WTC11 (cell line): ENCODE measurements at regions not wholly inside any gene's neighbourhood (a gene's known extent, or its start where the extent isn't known, plus 50 kb on each side); places are given as distances from the start of the nearest gene placed in this dataset.

Experiments
- ATAC-seq: fragments of 200-7000 bp; cut with Tn5 transposase; 2 replicates; pipeline ENCODE4 v1.10.0; 2021; ENCODE audit warnings: mild to moderate bottlenecking, moderate library complexity
- CTCF ChIA-PET: fragments of 300-600 bp; sonication (Branson Sonifier 250); formaldehyde crosslinking; loops from one replicate; lab custom pipeline; 2021; ENCODE audit warnings: antibody characterized with exemption; lab: Charles Lee
- POLR2A ChIA-PET: fragments of 350-600 bp; sonication (Branson Sonifier 250); formaldehyde crosslinking; loops from one replicate; lab custom pipeline; 2021; ENCODE audit warnings: antibody characterized with exemption; lab: Charles Lee
- DNase-seq: peaks from one replicate; pipeline ENCODE4 v3.0.0; 2021; ENCODE audit warnings: low spot score
- H3K27ac Mint-ChIP-seq: 2 replicates; pipeline ENCODE4 v1.8.0; 2021; ENCODE audit warnings: mixed read lengths
- H3K27me3 Mint-ChIP-seq: 2 replicates; pipeline ENCODE4 v1.8.0; 2021; ENCODE audit warnings: low read depth, mild to moderate bottlenecking, moderate library complexity, mixed read lengths
- H3K36me3 Mint-ChIP-seq: 2 replicates; pipeline ENCODE4 v1.8.0; 2021; ENCODE audit warnings: mixed read lengths
- H3K4me1 Mint-ChIP-seq: 2 replicates; pipeline ENCODE4 v1.8.0; 2022; ENCODE audit warnings: mixed read lengths
- H3K4me3 Mint-ChIP-seq: 2 replicates; pipeline ENCODE4 v1.8.0; 2021; ENCODE audit warnings: mild to moderate bottlenecking, moderate library complexity, mixed read lengths
- H3K9me3 Mint-ChIP-seq: 2 replicates; pipeline ENCODE4 v1.8.0; 2021; ENCODE audit warnings: mixed read lengths
- CBFB ChIP-seq: sonication (generic); formaldehyde crosslinking; IDR thresholded peaks from 2 replicates; pipeline ENCODE4 v1.8.1; 2022; ENCODE audit warnings: mild to moderate bottlenecking, low read depth, missing genetic modification reagents
- CREB1 ChIP-seq: sonication (generic); formaldehyde crosslinking; IDR thresholded peaks from 2 replicates; pipeline ENCODE4 v1.8.0; 2023; ENCODE audit warnings: mild to moderate bottlenecking, missing genetic modification reagents
- GRHL2 ChIP-seq: fragments of 250-450 bp; sonication (Bioruptor Pico); IDR thresholded peaks from 2 replicates; pipeline ENCODE4 v1.8.0; 2022; ENCODE audit warnings: mild to moderate bottlenecking, moderate library complexity; ENCODE audit not compliant: insufficient replicate concordance, severe bottlenecking
- GTF2I ChIP-seq: fragments of 250-450 bp; sonication (Bioruptor Pico); conservative IDR thresholded peaks from 2 replicates; pipeline ENCODE4 v1.4.0; 2021; ENCODE audit warnings: mild to moderate bottlenecking
- HMGA2 ChIP-seq: fragments of 250-450 bp; sonication (Bioruptor Pico); IDR thresholded peaks from 2 replicates; pipeline ENCODE4 v1.4.0; 2021; ENCODE audit warnings: mild to moderate bottlenecking, moderate library complexity
- MXD4 ChIP-seq: fragments of 250-450 bp; sonication (Bioruptor Pico); IDR thresholded peaks from 2 replicates; pipeline ENCODE4 v1.8.0; 2021; ENCODE audit warnings: mild to moderate bottlenecking, moderate library complexity, borderline replicate concordance
- MYBL2 ChIP-seq: sonication (generic); formaldehyde crosslinking; IDR thresholded peaks from 2 replicates; pipeline ENCODE4 v1.8.1; 2023; ENCODE audit warnings: mild to moderate bottlenecking, moderate library complexity, missing genetic modification reagents
- NFE2L1 ChIP-seq: sonication (generic); formaldehyde crosslinking; IDR thresholded peaks from 2 replicates; pipeline ENCODE4 v1.8.1; 2023; ENCODE audit warnings: missing genetic modification reagents
- NR3C1 ChIP-seq: sonication (generic); formaldehyde crosslinking; conservative IDR thresholded peaks from 2 replicates; pipeline ENCODE4 v1.8.1; 2023; ENCODE audit warnings: low read depth, mild to moderate bottlenecking, missing genetic modification reagents
- PRDM15 ChIP-seq: sonication (generic); formaldehyde crosslinking; IDR thresholded peaks from 2 replicates; pipeline ENCODE4 v1.8.0; 2022; ENCODE audit warnings: missing genetic modification reagents
- SMAD4 ChIP-seq: sonication (generic); formaldehyde crosslinking; IDR thresholded peaks from 2 replicates; pipeline ENCODE4 v1.8.0; 2022; ENCODE audit warnings: mild to moderate bottlenecking, missing genetic modification reagents
- SOX15 ChIP-seq: fragments of 250-450 bp; sonication (Bioruptor Pico); IDR thresholded peaks from 2 replicates; pipeline ENCODE4 v1.9.0; 2021; ENCODE audit warnings: mild to moderate bottlenecking
- ZNF138 ChIP-seq: sonication (generic); formaldehyde crosslinking; conservative IDR thresholded peaks from 2 replicates; pipeline ENCODE4 v1.8.1; 2022; ENCODE audit warnings: mild to moderate bottlenecking, moderate library complexity, missing genetic modification reagents
- ZNF263 ChIP-seq: sonication (generic); formaldehyde crosslinking; IDR thresholded peaks from 2 replicates; pipeline ENCODE4 v1.8.1; 2022; ENCODE audit warnings: low read depth, mild to moderate bottlenecking, moderate library complexity, missing genetic modification reagents
- ZNF423 ChIP-seq: fragments of 250-450 bp; sonication (Bioruptor Pico); IDR thresholded peaks from 2 replicates; pipeline ENCODE4 v2.1.2; 2022; ENCODE audit warnings: mild to moderate bottlenecking, moderate library complexity
- ZNF671 ChIP-seq: fragments of 250-450 bp; sonication (Bioruptor Pico); IDR thresholded peaks from 2 replicates; pipeline ENCODE4 v1.8.0; 2021; ENCODE audit warnings: mild to moderate bottlenecking
- TF ChIP-seq, protein P1 (sequence below): fragments of 250-450 bp; sonication (Bioruptor Pico); IDR thresholded peaks from 2 replicates; pipeline ENCODE4 v1.9.0; 2021; ENCODE audit warnings: mild to moderate bottlenecking
- TF ChIP-seq, protein P2 (sequence below): sonication (generic); formaldehyde crosslinking; conservative IDR thresholded peaks from 2 replicates; pipeline ENCODE4 v1.8.1; 2022; ENCODE audit warnings: mild to moderate bottlenecking, missing genetic modification reagents
- TF ChIP-seq, protein P3 (sequence below): fragments of 250-450 bp; sonication (Bioruptor Pico); IDR thresholded peaks from 2 replicates; pipeline ENCODE4 v1.8.0; 2021; ENCODE audit warnings: mild to moderate bottlenecking
- TF ChIP-seq, protein P4 (sequence below): sonication (generic); formaldehyde crosslinking; IDR thresholded peaks from 2 replicates; pipeline ENCODE4 v1.8.1; 2022; ENCODE audit warnings: low read depth, mild to moderate bottlenecking, moderate library complexity, missing genetic modification reagents, borderline replicate concordance
- TF ChIP-seq, protein P5 (sequence below): sonication (generic); formaldehyde crosslinking; IDR thresholded peaks from 2 replicates; pipeline ENCODE4 v1.8.1; 2023; ENCODE audit warnings: mild to moderate bottlenecking, missing genetic modification reagents, borderline replicate concordance
- TF ChIP-seq, protein P6 (sequence below): sonication (generic); formaldehyde crosslinking; IDR thresholded peaks from 2 replicates; pipeline ENCODE4 v1.8.0; 2022; ENCODE audit warnings: mild to moderate bottlenecking, missing genetic modification reagents

DNA sequence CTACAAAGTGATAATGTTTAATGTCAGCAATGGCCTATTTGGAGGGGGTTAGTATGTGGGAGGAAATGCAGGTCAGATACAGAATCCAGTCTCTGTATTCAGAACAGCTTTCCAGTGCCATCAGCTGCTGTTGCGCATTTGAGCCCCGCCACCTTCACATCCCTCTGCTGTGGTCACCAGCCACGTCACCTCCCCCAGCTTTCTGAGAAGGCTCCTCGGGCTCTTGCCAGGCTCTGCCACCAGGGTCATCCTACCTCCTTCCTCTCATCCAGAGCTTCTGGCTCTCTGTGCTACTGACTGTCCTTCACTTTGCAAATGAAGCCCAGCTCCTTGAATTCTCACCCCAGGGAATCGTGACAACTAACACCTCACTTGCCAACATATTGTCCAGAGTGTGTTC lies 138.8 kb downstream of the PIK3R1 start (continued):
- TF ChIP-seq ZNF263 (CRISPR knock-in tag): no peak
- no peak for TF ChIP-seq SOX15 (CRISPR knock-in tag)
- TF ChIP-seq ZNF423 (CRISPR knock-in tag): no peak
- TF ChIP-seq CBFB: no peak
- TF ChIP-seq, protein P1, sequence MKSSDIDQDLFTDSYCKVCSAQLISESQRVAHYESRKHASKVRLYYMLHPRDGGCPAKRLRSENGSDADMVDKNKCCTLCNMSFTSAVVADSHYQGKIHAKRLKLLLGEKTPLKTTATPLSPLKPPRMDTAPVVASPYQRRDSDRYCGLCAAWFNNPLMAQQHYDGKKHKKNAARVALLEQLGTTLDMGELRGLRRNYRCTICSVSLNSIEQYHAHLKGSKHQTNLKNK: no peak
- TF ChIP-seq, protein P2, sequence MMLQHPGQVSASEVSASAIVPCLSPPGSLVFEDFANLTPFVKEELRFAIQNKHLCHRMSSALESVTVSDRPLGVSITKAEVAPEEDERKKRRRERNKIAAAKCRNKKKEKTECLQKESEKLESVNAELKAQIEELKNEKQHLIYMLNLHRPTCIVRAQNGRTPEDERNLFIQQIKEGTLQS (CRISPR knock-in tag): no peak
- TF ChIP-seq SMAD4: no peak
- no peak for TF ChIP-seq ZNF671 (CRISPR knock-in tag)
- no peak for TF ChIP-seq ZNF138
- TF ChIP-seq, protein P3, sequence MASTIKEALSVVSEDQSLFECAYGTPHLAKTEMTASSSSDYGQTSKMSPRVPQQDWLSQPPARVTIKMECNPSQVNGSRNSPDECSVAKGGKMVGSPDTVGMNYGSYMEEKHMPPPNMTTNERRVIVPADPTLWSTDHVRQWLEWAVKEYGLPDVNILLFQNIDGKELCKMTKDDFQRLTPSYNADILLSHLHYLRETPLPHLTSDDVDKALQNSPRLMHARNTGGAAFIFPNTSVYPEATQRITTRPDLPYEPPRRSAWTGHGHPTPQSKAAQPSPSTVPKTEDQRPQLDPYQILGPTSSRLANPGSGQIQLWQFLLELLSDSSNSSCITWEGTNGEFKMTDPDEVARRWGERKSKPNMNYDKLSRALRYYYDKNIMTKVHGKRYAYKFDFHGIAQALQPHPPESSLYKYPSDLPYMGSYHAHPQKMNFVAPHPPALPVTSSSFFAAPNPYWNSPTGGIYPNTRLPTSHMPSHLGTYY (CRISPR knock-in tag): no peak

DNA sequence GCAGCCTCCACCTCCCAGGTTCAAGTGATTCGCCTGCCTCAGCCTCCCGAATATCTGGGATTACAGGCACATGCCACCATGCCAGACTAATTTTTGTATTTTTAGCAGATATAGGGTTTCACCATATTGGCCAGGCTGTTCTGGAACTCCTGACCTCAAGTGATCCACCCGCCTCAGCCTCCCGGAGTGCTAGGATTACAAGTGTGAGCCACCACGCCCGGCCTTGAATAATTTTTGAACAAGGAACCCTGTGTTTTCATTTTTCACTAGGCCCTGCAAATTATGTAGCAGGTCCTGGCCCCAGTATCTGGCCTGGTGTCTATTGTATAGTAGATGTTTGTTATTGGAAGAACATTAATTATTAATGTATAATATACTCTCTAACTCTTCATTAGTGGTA lies 140.7 kb downstream of the PIK3R1 start:
- no peak for ATAC-seq
- H3K4me1 Mint-ChIP-seq: peaks cover 30% of the 10 kb centered on the region
- CTCF ChIA-PET: no interaction called here
- TF ChIP-seq GTF2I (CRISPR knock-in tag) (no peak), MYBL2 (CRISPR knock-in tag) (no peak), MXD4 (no peak), NR3C1 (CRISPR knock-in tag) (no peak), NFE2L1 (CRISPR knock-in tag) (no peak), HMGA2 (CRISPR knock-in tag) (no peak), GRHL2 (CRISPR knock-in tag) (no peak), CREB1 (no peak), PRDM15 (CRISPR knock-in tag) (no peak)
- TF ChIP-seq, protein P4, sequence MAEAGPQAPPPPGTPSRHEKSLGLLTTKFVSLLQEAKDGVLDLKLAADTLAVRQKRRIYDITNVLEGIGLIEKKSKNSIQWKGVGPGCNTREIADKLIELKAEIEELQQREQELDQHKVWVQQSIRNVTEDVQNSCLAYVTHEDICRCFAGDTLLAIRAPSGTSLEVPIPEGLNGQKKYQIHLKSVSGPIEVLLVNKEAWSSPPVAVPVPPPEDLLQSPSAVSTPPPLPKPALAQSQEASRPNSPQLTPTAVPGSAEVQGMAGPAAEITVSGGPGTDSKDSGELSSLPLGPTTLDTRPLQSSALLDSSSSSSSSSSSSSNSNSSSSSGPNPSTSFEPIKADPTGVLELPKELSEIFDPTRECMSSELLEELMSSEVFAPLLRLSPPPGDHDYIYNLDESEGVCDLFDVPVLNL: no peak
- TF ChIP-seq, protein P1: no peak
- TF ChIP-seq, protein P5, sequence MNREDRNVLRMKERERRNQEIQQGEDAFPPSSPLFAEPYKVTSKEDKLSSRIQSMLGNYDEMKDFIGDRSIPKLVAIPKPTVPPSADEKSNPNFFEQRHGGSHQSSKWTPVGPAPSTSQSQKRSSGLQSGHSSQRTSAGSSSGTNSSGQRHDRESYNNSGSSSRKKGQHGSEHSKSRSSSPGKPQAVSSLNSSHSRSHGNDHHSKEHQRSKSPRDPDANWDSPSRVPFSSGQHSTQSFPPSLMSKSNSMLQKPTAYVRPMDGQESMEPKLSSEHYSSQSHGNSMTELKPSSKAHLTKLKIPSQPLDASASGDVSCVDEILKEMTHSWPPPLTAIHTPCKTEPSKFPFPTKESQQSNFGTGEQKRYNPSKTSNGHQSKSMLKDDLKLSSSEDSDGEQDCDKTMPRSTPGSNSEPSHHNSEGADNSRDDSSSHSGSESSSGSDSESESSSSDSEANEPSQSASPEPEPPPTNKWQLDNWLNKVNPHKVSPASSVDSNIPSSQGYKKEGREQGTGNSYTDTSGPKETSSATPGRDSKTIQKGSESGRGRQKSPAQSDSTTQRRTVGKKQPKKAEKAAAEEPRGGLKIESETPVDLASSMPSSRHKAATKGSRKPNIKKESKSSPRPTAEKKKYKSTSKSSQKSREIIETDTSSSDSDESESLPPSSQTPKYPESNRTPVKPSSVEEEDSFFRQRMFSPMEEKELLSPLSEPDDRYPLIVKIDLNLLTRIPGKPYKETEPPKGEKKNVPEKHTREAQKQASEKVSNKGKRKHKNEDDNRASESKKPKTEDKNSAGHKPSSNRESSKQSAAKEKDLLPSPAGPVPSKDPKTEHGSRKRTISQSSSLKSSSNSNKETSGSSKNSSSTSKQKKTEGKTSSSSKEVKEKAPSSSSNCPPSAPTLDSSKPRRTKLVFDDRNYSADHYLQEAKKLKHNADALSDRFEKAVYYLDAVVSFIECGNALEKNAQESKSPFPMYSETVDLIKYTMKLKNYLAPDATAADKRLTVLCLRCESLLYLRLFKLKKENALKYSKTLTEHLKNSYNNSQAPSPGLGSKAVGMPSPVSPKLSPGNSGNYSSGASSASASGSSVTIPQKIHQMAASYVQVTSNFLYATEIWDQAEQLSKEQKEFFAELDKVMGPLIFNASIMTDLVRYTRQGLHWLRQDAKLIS (CRISPR knock-in tag): no peak
- TF ChIP-seq, protein P6, sequence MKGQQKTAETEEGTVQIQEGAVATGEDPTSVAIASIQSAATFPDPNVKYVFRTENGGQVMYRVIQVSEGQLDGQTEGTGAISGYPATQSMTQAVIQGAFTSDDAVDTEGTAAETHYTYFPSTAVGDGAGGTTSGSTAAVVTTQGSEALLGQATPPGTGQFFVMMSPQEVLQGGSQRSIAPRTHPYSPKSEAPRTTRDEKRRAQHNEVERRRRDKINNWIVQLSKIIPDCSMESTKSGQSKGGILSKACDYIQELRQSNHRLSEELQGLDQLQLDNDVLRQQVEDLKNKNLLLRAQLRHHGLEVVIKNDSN (CRISPR knock-in tag): no peak
- H3K4me3 Mint-ChIP-seq: no peak overlapping the region
- no peaks in the 10 kb centered on the region for H3K36me3 Mint-ChIP-seq
- H3K9me3 Mint-ChIP-seq: no peaks in the 10 kb centered on the region
- POLR2A ChIA-PET: no interaction called here
- no peak for DNase-seq
- no peak overlapping the region for H3K27ac Mint-ChIP-seq
- H3K27me3 Mint-ChIP-seq: no peaks in the 10 kb centered on the region
